HG03571 (cell line): ENCODE measurements at regions not wholly inside any gene's neighbourhood (a gene's known extent, or its start where the extent isn't known, plus 50 kb on each side); places are given as distances from the start of the nearest gene placed in this dataset.

Experiments used
- ATAC-seq: cut with Tn5 transposase; IDR thresholded peaks from one replicate; pipeline ENCODE4 v1.9.1; 2021; ENCODE audit not compliant: unreplicated experiment

GRCh38 chr1:118253053-118253915 lies 68.3 kb upstream of the SPAG17 start:
- no peak for ATAC-seq

DNA sequence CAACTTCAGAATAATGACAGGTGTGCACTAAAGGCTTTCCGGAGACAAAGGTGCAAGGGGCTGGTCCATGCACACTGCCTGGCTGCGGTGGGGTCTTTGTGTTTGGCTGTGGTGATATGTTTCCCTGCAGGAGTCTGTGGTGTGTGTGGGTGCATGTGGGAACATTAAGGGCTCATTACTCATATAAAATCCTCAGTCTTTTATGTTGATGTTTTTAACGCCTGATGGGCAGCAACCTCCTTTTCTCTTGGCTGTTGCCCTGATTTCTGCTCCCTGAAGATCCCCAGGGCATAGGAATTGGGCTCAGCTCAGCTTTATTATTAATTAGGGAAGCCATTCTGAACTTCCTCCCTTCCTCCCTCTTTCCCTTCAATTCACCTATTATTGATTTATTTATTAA lies 67.6 kb upstream of the SPAG17 start:
- no peak for ATAC-seq

DNA sequence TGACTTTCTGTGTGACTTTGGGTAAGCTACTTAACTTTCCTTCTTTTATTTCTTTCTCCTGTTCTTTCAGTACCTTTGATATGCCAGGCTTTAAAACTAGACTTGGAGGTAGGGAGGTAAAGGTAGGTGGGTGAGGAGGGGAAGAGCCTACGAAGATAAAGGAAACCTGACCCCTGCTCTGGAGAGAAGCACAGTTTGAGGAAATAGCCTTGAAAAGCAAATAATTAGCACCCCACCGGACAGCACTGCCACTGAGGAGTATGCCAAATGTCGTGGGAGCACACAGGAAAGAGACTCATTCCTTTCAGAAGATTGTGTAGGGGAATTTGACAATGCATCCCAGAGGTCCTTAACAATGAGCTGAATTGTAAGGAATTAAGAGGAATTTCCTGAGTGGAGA lies 65.2 kb upstream of the SPAG17 start:
- no peak for ATAC-seq

DNA sequence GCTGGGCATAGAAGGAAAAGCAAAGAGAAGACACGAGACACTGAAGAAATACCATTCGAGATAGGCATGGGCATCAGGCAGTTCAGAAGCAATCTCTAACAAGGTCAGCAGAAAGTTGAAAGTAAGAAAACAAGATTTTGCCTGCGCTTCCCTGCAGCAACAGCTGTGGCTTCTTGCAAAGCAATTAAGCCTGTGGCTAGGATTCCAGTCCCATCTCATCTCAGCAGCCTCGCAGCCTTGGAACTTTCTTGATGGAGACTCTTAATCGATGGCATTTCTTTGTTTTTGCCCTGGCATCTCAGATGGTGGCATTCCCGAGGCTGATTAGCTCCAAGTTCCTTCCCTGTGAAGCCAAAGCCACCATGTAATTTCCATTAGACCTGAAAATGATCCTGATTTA lies 64.6 kb upstream of the SPAG17 start:
- ATAC-seq: no peak

- no peak for ATAC-seq
These were observed 62.6 kb upstream of the SPAG17 start for GRCh38 chr1:118247593-118247992.

- ATAC-seq: no peak
These were observed 61.6 kb upstream of the SPAG17 start for GRCh38 chr1:118246646-118247045.

GRCh38 chr1:118244194-118244593 lies 59.2 kb upstream of the SPAG17 start:
- ATAC-seq: no peak

DNA sequence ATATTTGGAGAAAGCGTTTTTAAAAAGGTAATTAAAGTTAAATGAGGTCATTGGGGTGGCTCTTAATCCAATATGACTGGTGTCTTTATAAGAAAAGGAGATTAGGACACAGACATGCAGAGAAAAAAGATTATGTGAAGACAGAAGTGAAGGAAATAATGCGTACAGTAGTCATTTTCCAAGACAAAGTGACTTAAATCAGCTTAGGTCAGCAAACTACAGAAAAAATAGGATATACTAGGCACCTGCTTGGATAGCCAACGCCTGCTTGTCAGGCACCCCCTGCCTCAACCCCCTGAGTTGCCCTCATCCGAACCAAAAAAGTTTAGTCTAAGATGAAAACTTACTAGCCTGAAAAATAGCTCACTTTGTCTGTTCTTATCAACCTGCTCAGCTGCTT lies 58.2 kb upstream of the SPAG17 start:
- no peak for ATAC-seq
